B cell (primary cell): ENCODE measurements at regions not wholly inside any gene's neighbourhood (a gene's known extent, or its start where the extent isn't known, plus 50 kb on each side); places are given as distances from the start of the nearest gene placed in this dataset.

Experiments used
- ATAC-seq: fragments of 200-7000 bp; cut with Tn5 transposase; one replicate; pipeline ENCODE4 v1.10.0; 2021; ENCODE audit warnings: low read depth, mild to moderate bottlenecking, moderate number of reproducible peaks, moderate library complexity
- CTCF ChIA-PET: fragments of 350-600 bp; sonication (Branson Sonifier 250); formaldehyde crosslinking; loops from one replicate; lab custom pipeline; 2021; ENCODE audit warnings: antibody characterized with exemption, inconsistent platforms; lab: Charles Lee
- POLR2A ChIA-PET: fragments of 350-600 bp; sonication (Branson Sonifier 250); formaldehyde crosslinking; loops from one replicate; lab custom pipeline; 2021; ENCODE audit warnings: antibody characterized with exemption; lab: Charles Lee
- DNase-seq: peaks from one replicate; pipeline ENCODE4 v3.0.0; 2013
- H2AFZ ChIP-seq: 2 replicates; pipeline ENCODE4 v1.6.1; 2012; ENCODE audit warnings: mild to moderate bottlenecking, low read depth, low read length; ENCODE audit not compliant: insufficient read depth, poor library complexity, severe bottlenecking
- H3K27ac ChIP-seq, 2 donors: 1 replicate in 1 of 2; 2 replicates in 1 of 2; pipeline ENCODE4 v1.5.1; 2012 to 2013; ENCODE audit warnings: low read length in 2 of 2, mild to moderate bottlenecking in 2 of 2, moderate library complexity in 1 of 2
- H3K27me3 ChIP-seq, 4 experiments: fragments of 200-600 bp in 1 of 4; sonication (generic) in 1 of 4; replicated peaks in 1 of 4; 1 replicate in 2 of 4; 2 replicates in 2 of 4; pipeline versions ENCODE4 v1.6.1 to v1.7.0; 2013 to 2016; ENCODE audit warnings: low read length in 3 of 4, mild to moderate bottlenecking in 2 of 4, mixed read lengths in 1 of 4, moderate library complexity in 1 of 4; ENCODE audit not compliant: insufficient read depth in 4 of 4, control insufficient read depth in 3 of 4; ENCODE audit errors: control extremely low read depth in 1 of 4
- H3K36me3 ChIP-seq, 2 experiments: replicated peaks in 1 of 2; 1 replicate in 1 of 2; 2 replicates in 1 of 2; pipeline versions ENCODE4 v1.6.1 to v1.7.1; 2013; ENCODE audit warnings: low read length in 1 of 2; ENCODE audit not compliant: insufficient read depth in 2 of 2, control insufficient read depth in 1 of 2; ENCODE audit errors: control extremely low read depth in 1 of 2, extremely low read depth in 1 of 2
- H3K4me1 ChIP-seq, 2 donors: fragments of 200-600 bp in 1 of 2; sonication (generic) in 1 of 2; 1 replicate in 1 of 2; 2 replicates in 1 of 2; pipeline versions ENCODE4 v1.5.1 to v1.6.1; 2013 to 2017; ENCODE audit warnings: low read length in 2 of 2; ENCODE audit not compliant: control insufficient read depth in 2 of 2, insufficient read depth in 2 of 2
- H3K4me2 ChIP-seq: replicated peaks from 2 replicates; pipeline ENCODE3; 2012; ENCODE audit warnings: mild to moderate bottlenecking, low read depth, low read length; ENCODE audit not compliant: poor library complexity, severe bottlenecking
- H3K4me3 ChIP-seq, 5 experiments: fragments of 200-600 bp in 1 of 5; sonication (generic) in 1 of 5; 1 replicate in 3 of 5; 2 replicates in 2 of 5; pipeline versions ENCODE4 v1.5.1 to v1.7.0; 2011 to 2016; ENCODE audit warnings: low read length in 4 of 5, mild to moderate bottlenecking in 4 of 5, low read depth in 2 of 5, control low read depth in 1 of 5, moderate library complexity in 1 of 5; ENCODE audit not compliant: insufficient read depth in 1 of 5; ENCODE audit errors: control extremely low read depth in 1 of 5, extremely low read depth in 1 of 5
- H3K79me2 ChIP-seq: fragments of 200-600 bp; sonication (generic); one replicate; pipeline ENCODE4 v1.6.0; 2016; ENCODE audit warnings: low read length; ENCODE audit not compliant: control insufficient read depth, insufficient read depth
- H3K9ac ChIP-seq: fragments of 200-600 bp; sonication (generic); 2 replicates; pipeline ENCODE4 v1.6.1; 2017; ENCODE audit warnings: mild to moderate bottlenecking, low read length, moderate library complexity
- H3K9me3 ChIP-seq, 3 donors: one replicate each; pipeline versions ENCODE4 v1.6.1 to v1.7.1; 2013; ENCODE audit warnings: low read length in 2 of 3; ENCODE audit not compliant: control insufficient read depth in 2 of 3, insufficient read depth in 1 of 3; ENCODE audit errors: control extremely low read depth in 1 of 3
- H4K20me1 ChIP-seq: 2 replicates; pipeline ENCODE4 v1.6.0; 2012; ENCODE audit warnings: mild to moderate bottlenecking, low read length; ENCODE audit not compliant: insufficient read depth, control insufficient read depth, poor library complexity, severe bottlenecking
- H3K27ac Mint-ChIP-seq: one replicate; pipeline ENCODE4 v1.8.0; 2021; ENCODE audit warnings: mixed read lengths
- H3K27me3 Mint-ChIP-seq: one replicate; pipeline ENCODE4 v1.8.0; 2021; ENCODE audit warnings: mixed read lengths
- H3K4me1 Mint-ChIP-seq: one replicate; pipeline ENCODE4 v1.8.0; 2021; ENCODE audit warnings: mixed read lengths
- H3K4me3 Mint-ChIP-seq: one replicate; pipeline ENCODE4 v1.8.0; 2021; ENCODE audit warnings: mixed read lengths
- H3K9me3 Mint-ChIP-seq: one replicate; pipeline ENCODE4 v1.8.0; 2022; ENCODE audit warnings: mixed read lengths; ENCODE audit not compliant: insufficient read depth
- CTCF ChIP-seq: fragments of 200-600 bp; IDR thresholded peaks from one replicate; pipeline ENCODE4 v1.8.0; 2022; ENCODE audit warnings: antibody characterized with exemption, mild to moderate bottlenecking
- EZH2 ChIP-seq: IDR thresholded peaks from 2 replicates; pipeline ENCODE4 v1.6.1; 2012; ENCODE audit warnings: borderline replicate concordance, low read depth, mild to moderate bottlenecking, moderate library complexity, low read length; ENCODE audit not compliant: insufficient read depth, poor library complexity, severe bottlenecking
- WGBS: methylation state at CpG from one replicate; pipeline ENCODE4 v1.1.5; 2013; ENCODE audit warnings: missing lambda C conversion rate; ENCODE audit not compliant: insufficient coverage; 5-methylcytosine and 5-hydroxymethylcytosine counted together
- intact Hi-C: fragments of 100-400 bp; cut with micrococcal nuclease; formaldehyde crosslinking; loops from one replicate; pipeline ENCODE4 v1.10.0; 2022

- 94% methylated on average over 5 of the region's 8 CpGs for WGBS
- ATAC-seq (no peak), DNase-seq (no peak)
- TF ChIP-seq CTCF = no peak
- no peak for TF ChIP-seq EZH2
- no peaks in the 10 kb centered on the region for H3K36me3 ChIP-seq
- H3K4me3 ChIP-seq = no peak overlapping the region
- no peaks in the 10 kb centered on the region for H3K9me3 ChIP-seq
- H2AFZ ChIP-seq = no peak overlapping the region
- no peaks in the 10 kb centered on the region for H4K20me1 ChIP-seq
- no peak overlapping the region for H3K9ac ChIP-seq
- no peaks in the 10 kb centered on the region for H3K4me1 ChIP-seq
- Mint-ChIP-seq H3K4me1 (no peaks in the 10 kb centered on the region), H3K4me3 (no peak overlapping the region), H3K27ac (no peak overlapping the region), H3K27me3 (no peaks in the 10 kb centered on the region), H3K9me3 (peaks cover 2% of the 10 kb centered on the region)
- ChIA-PET POLR2A (no interaction called here), CTCF (no interaction called here)
- H3K27ac ChIP-seq = no peak overlapping the region
- H3K4me2 ChIP-seq = no peak overlapping the region
- intact Hi-C loops = no loop called here
- H3K79me2 ChIP-seq = no peaks in the 10 kb centered on the region
- H3K27me3 ChIP-seq = no peaks in the 10 kb centered on the region
Observed at GRCh38 chr13:89932902-89933301, 1414.6 kb upstream of the MIR17HG start.

GRCh38 chr13:89936256-89936655 is 1411.2 kb upstream of the MIR17HG start:
- no peaks in the 10 kb centered on the region for H4K20me1 ChIP-seq
- Mint-ChIP-seq H3K9me3 (peaks cover 4% of the 10 kb centered on the region), H3K27ac (no peak overlapping the region), H3K4me1 (no peaks in the 10 kb centered on the region), H3K4me3 (no peak overlapping the region), H3K27me3 (no peaks in the 10 kb centered on the region)
- H3K4me1 ChIP-seq = no peaks in the 10 kb centered on the region
- no peak overlapping the region for H3K27ac ChIP-seq
- intact Hi-C loops = no loop called here
- H3K4me2 ChIP-seq = no peak overlapping the region
- H3K79me2 ChIP-seq = no peaks in the 10 kb centered on the region
- H3K9me3 ChIP-seq = no peaks in the 10 kb centered on the region
- no peak overlapping the region for H3K9ac ChIP-seq
- H3K4me3 ChIP-seq = no peak overlapping the region
- DNase-seq = no peak
- H3K36me3 ChIP-seq = no peaks in the 10 kb centered on the region
- TF ChIP-seq EZH2 (no peak), CTCF (no peak)
- no peaks in the 10 kb centered on the region for H3K27me3 ChIP-seq
- POLR2A ChIA-PET = no interaction called here
- H2AFZ ChIP-seq = no peak overlapping the region
- CTCF ChIA-PET = no interaction called here
- 94% methylated on average over 4 of the region's 4 CpGs for WGBS
- ATAC-seq = no peak
